Prostate gland (tissue), 2 donors: ENCODE measurements at regions not wholly inside any gene's neighbourhood (a gene's known extent, or its start where the extent isn't known, plus 50 kb on each side); places are given as distances from the start of the nearest gene placed in this dataset.

ENCODE experiments used
- CTCF ChIP-seq, 4 experiments: fragments of 200-600 bp in 2 of 4; fragments of 450-650 bp in 2 of 4; sonication (generic) in 2 of 4; IDR thresholded peaks; 1 replicate in 3 of 4; 2 replicates in 1 of 4; pipeline ENCODE4 v1.5.1; 2016 to 2019; ENCODE audit warnings: antibody characterized with exemption in 4 of 4, mild to moderate bottlenecking in 2 of 4, moderate library complexity in 2 of 4
- POLR2A ChIP-seq: fragments of 450-650 bp; IDR thresholded peaks from one replicate; pipeline ENCODE4 v1.6.1; 2016; ENCODE audit warnings: antibody characterized with exemption, mild to moderate bottlenecking
- POLR2AphosphoS5 ChIP-seq: sonication (generic); formaldehyde crosslinking; IDR thresholded peaks from one replicate; pipeline ENCODE4 v1.6.1; 2017; ENCODE audit warnings: antibody characterized with exemption

DNA sequence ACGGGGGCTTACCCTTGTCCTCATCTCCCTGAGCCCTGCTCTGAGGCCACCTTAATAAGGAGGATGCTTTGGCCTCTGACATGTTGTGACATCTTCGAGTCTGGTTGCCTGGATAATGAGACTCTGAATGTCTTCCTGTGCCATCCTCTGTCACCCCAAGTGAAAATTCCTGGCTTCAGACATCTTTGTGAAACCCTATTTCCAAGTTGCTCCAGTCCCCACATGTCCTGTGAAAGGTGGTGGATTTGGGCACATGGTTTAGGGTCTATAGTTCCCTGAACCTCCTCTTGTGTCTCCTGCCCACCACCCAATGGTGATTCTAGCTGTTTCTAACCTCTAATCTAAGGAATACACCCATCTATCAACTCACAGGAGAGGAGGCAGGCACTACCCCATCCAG is 223.1 kb upstream of the GLI3 start:
- no peak for TF ChIP-seq CTCF (IDR thresholded peaks at IDR 0.05)
- no peak for TF ChIP-seq POLR2AphosphoS5
- no peak for TF ChIP-seq POLR2A
